HEK293 (cell line): ENCODE measurements at regions not wholly inside any gene's neighbourhood (a gene's known extent, or its start where the extent isn't known, plus 50 kb on each side); places are given as distances from the start of the nearest gene placed in this dataset.

Experiments
- CTCF ChIA-PET: fragments of 350-600 bp; formaldehyde crosslinking; extraction: SDS; loops from one replicate; lab custom pipeline; 2021; ENCODE audit warnings: antibody characterized with exemption; lab: Yijun Ruan, JAX
- POLR2A ChIA-PET: fragments of 300-600 bp; formaldehyde crosslinking; extraction: SDS; loops from one replicate; lab custom pipeline; 2020; ENCODE audit warnings: antibody characterized with exemption, inconsistent platforms; lab: Yijun Ruan, JAX
- H3K27ac ChIP-seq: fragments of 200-500 bp; sonication (Bioruptor generic); 2 replicates; pipeline ENCODE4 v1.5.1; 2014; ENCODE audit warnings: low read depth, low read length, control low read depth, inconsistent platforms; ENCODE audit errors: extremely low read depth
- H3K36me3 ChIP-seq, 2 experiments: fragments of 200-500 bp in 1 of 2; sonication (Bioruptor generic) in 1 of 2; 1 replicate in 1 of 2; 2 replicates in 1 of 2; pipeline ENCODE4 v1.5.1; 2014 to 2017; ENCODE audit warnings: inconsistent platforms in 2 of 2, low read length in 2 of 2; ENCODE audit not compliant: control insufficient read depth in 2 of 2, insufficient read depth in 1 of 2
- H3K4me1 ChIP-seq: fragments of 200-500 bp; sonication (Bioruptor generic); 2 replicates; pipeline ENCODE4 v1.5.1; 2014; ENCODE audit warnings: mild to moderate bottlenecking, low read length, inconsistent platforms; ENCODE audit not compliant: control insufficient read depth, insufficient read depth
- H3K4me3 ChIP-seq: 2 replicates; pipeline ENCODE4 v1.5.1; 2011; ENCODE audit warnings: low read depth, mild to moderate bottlenecking, control low read depth, low read length, moderate library complexity
- H3K9me3 ChIP-seq: fragments of 200-500 bp; sonication (Bioruptor generic); 2 replicates; pipeline ENCODE4 v1.5.1; 2014; ENCODE audit warnings: low read depth, low read length, inconsistent platforms; ENCODE audit not compliant: control insufficient read depth, insufficient read depth
- GFI1B ChIP-seq: fragments of 450-650 bp; formaldehyde crosslinking; IDR thresholded peaks from 2 replicates; pipeline ENCODE4 v1.5.1; 2016; ENCODE audit warnings: missing biosample characterization, missing genetic modification characterization
- IKZF3 ChIP-seq: fragments of 450-650 bp; IDR thresholded peaks from 2 replicates; pipeline ENCODE4 v1.5.0; 2018; ENCODE audit warnings: missing biosample characterization, mild to moderate bottlenecking, missing genetic modification characterization, moderate library complexity
- MEIS1 ChIP-seq: sonication (generic); formaldehyde crosslinking; IDR thresholded peaks from 2 replicates; pipeline ENCODE4 v1.8.1; 2022; ENCODE audit warnings: missing genetic modification reagents, mild to moderate bottlenecking, borderline replicate concordance
- SP3 ChIP-seq: fragments of 450-650 bp; formaldehyde crosslinking; IDR thresholded peaks from 2 replicates; pipeline ENCODE4 v1.5.1; 2016; ENCODE audit warnings: missing biosample characterization, missing genetic modification characterization
- ZBTB48 ChIP-seq: fragments of 450-650 bp; formaldehyde crosslinking; IDR thresholded peaks from 2 replicates; pipeline ENCODE4 v1.5.1; 2016; ENCODE audit warnings: missing biosample characterization, missing genetic modification characterization
- ZFP37 ChIP-seq: fragments of 450-650 bp; formaldehyde crosslinking; IDR thresholded peaks from 2 replicates; pipeline ENCODE4 v1.5.1; 2016; ENCODE audit warnings: missing biosample characterization, missing genetic modification characterization
- ZNF114 ChIP-seq: fragments of 450-650 bp; formaldehyde crosslinking; IDR thresholded peaks from 2 replicates; pipeline ENCODE4 v1.5.0; 2017; ENCODE audit warnings: missing biosample characterization, missing genetic modification characterization
- ZNF121 ChIP-seq: fragments of 450-650 bp; formaldehyde crosslinking; IDR thresholded peaks from 2 replicates; pipeline ENCODE4 v1.5.1; 2016; ENCODE audit warnings: missing biosample characterization, missing genetic modification characterization
- ZNF132 ChIP-seq: fragments of 450-650 bp; formaldehyde crosslinking; IDR thresholded peaks from 2 replicates; pipeline ENCODE4 v1.5.1; 2017; ENCODE audit warnings: missing biosample characterization, missing genetic modification characterization, borderline replicate concordance
- ZNF23 ChIP-seq: fragments of 450-650 bp; formaldehyde crosslinking; IDR thresholded peaks from 2 replicates; pipeline ENCODE4 v1.5.1; 2016; ENCODE audit warnings: missing biosample characterization, missing genetic modification characterization, borderline replicate concordance
- ZNF311 ChIP-seq: fragments of 450-650 bp; formaldehyde crosslinking; IDR thresholded peaks from 2 replicates; pipeline ENCODE4 v1.5.1; 2017; ENCODE audit warnings: missing biosample characterization, missing genetic modification characterization, borderline replicate concordance
- ZNF341 ChIP-seq: fragments of 450-650 bp; formaldehyde crosslinking; IDR thresholded peaks from 2 replicates; pipeline ENCODE4; 2016; ENCODE audit warnings: low read depth, missing biosample characterization, missing genetic modification characterization
- ZNF391 ChIP-seq: fragments of 450-650 bp; formaldehyde crosslinking; IDR thresholded peaks from 2 replicates; pipeline ENCODE4 v1.5.1; 2016; ENCODE audit warnings: low read depth, missing biosample characterization, missing genetic modification characterization, borderline replicate concordance
- ZNF549 ChIP-seq: fragments of 450-650 bp; IDR thresholded peaks from 2 replicates; pipeline ENCODE4 v1.5.1; 2018; ENCODE audit warnings: missing biosample characterization, missing genetic modification characterization, mild to moderate bottlenecking, inconsistent platforms, moderate library complexity
- ZNF558 ChIP-seq: fragments of 450-650 bp; formaldehyde crosslinking; IDR thresholded peaks from 2 replicates; pipeline ENCODE4 v1.5.1; 2016; ENCODE audit warnings: missing biosample characterization, missing genetic modification characterization
- ZNF596 ChIP-seq: fragments of 450-650 bp; IDR thresholded peaks from 2 replicates; pipeline ENCODE4 v1.5.0; 2018; ENCODE audit warnings: missing biosample characterization, mild to moderate bottlenecking, missing genetic modification characterization, moderate library complexity
- ZNF624 ChIP-seq: fragments of 450-650 bp; formaldehyde crosslinking; IDR thresholded peaks from 2 replicates; pipeline ENCODE4 v1.5.1; 2017; ENCODE audit warnings: missing biosample characterization, missing genetic modification characterization
- ZNF677 ChIP-seq: fragments of 450-650 bp; IDR thresholded peaks from 2 replicates; pipeline ENCODE4 v1.5.0; 2018; ENCODE audit warnings: missing biosample characterization, mild to moderate bottlenecking, missing genetic modification characterization, moderate library complexity
- ZNF768 ChIP-seq: fragments of 450-650 bp; formaldehyde crosslinking; IDR thresholded peaks from 2 replicates; pipeline ENCODE4 v1.5.1; 2018; ENCODE audit warnings: missing biosample characterization, mild to moderate bottlenecking, missing genetic modification characterization
- ZNF843 ChIP-seq: fragments of 450-650 bp; formaldehyde crosslinking; IDR thresholded peaks from 2 replicates; pipeline ENCODE4 v1.5.1; 2016; ENCODE audit warnings: missing biosample characterization, missing genetic modification characterization
- TF ChIP-seq, protein P1 (sequence below): fragments of 450-650 bp; formaldehyde crosslinking; IDR thresholded peaks from 2 replicates; pipeline ENCODE4 v1.5.1; 2016; ENCODE audit warnings: missing biosample characterization, missing genetic modification characterization, low read depth
- TF ChIP-seq, protein P2 (sequence below): fragments of 450-650 bp; formaldehyde crosslinking; IDR thresholded peaks from 2 replicates; pipeline ENCODE4 v1.5.1; 2017; ENCODE audit warnings: missing biosample characterization, missing genetic modification characterization

DNA sequence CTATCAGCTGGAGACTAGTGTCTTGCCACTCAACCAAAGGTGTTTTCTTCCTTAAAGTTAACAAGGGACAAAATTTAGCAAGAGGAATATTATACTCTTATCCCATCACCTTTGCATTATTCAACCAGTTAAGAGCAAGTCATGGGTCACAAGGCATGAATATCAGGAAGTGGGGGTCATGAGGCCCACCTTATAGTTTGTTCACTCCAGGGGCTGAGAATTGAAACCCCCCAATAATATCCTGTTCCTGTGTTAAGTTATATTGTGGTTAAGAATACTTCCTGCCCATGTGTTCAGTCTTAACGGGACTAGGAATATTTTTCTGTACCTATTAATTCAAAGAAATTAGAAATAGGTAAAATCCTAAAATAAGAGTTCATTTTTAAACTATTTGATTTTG, 239.7 kb downstream of the S1PR1 start (continued):
- TF ChIP-seq ZNF341 (no peak), ZNF768 (tag by site-specific recombination) (no peak), ZNF843 (tag by site-specific recombination) (no peak)

DNA sequence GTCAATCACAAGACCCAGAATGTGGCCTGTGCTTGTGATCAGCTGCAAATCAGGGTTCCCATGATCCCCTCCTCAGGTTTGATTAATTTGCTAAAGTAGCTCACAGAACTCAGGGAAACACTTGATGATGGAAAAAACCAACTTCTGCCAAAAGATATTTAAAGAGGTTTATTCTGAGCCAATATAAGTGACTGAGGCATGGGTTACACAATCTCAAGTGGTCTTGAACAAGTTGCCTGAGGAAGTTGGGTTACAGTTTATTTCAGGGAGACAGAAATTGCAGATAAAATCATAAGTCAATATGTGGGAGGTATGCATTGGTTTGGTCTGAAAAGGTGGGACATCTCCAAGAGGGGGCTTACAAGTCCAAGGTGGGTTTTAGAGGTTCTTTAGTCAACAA, 243.1 kb downstream of the S1PR1 start:
- TF ChIP-seq ZNF558 (tag by site-specific recombination) (no peak), SP3 (tag by site-specific recombination) (no peak), ZNF391 (tag by site-specific recombination) (no peak), ZNF121 (tag by site-specific recombination) (no peak), ZFP37 (tag by site-specific recombination) (no peak), ZNF311 (tag by site-specific recombination) (no peak), MEIS1 (CRISPR knock-in tag) (no peak), ZNF114 (tag by site-specific recombination) (no peak), ZNF624 (tag by site-specific recombination) (no peak), ZNF23 (tag by site-specific recombination) (no peak), ZNF677 (tag by site-specific recombination) (no peak), ZNF549 (no peak)
- TF ChIP-seq, protein P1, sequence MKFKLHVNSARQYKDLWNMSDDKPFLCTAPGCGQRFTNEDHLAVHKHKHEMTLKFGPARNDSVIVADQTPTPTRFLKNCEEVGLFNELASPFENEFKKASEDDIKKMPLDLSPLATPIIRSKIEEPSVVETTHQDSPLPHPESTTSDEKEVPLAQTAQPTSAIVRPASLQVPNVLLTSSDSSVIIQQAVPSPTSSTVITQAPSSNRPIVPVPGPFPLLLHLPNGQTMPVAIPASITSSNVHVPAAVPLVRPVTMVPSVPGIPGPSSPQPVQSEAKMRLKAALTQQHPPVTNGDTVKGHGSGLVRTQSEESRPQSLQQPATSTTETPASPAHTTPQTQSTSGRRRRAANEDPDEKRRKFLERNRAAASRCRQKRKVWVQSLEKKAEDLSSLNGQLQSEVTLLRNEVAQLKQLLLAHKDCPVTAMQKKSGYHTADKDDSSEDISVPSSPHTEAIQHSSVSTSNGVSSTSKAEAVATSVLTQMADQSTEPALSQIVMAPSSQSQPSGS (tag by site-specific recombination), result no peak
- TF ChIP-seq, protein P2, sequence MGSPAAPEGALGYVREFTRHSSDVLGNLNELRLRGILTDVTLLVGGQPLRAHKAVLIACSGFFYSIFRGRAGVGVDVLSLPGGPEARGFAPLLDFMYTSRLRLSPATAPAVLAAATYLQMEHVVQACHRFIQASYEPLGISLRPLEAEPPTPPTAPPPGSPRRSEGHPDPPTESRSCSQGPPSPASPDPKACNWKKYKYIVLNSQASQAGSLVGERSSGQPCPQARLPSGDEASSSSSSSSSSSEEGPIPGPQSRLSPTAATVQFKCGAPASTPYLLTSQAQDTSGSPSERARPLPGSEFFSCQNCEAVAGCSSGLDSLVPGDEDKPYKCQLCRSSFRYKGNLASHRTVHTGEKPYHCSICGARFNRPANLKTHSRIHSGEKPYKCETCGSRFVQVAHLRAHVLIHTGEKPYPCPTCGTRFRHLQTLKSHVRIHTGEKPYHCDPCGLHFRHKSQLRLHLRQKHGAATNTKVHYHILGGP (tag by site-specific recombination), result no peak
- ChIA-PET POLR2A (no interaction called here), CTCF (interaction anchor here (0.9 kb wide), 1 partner anchor 559 kb away, joined by 3 read pairs; no protein-coding TSS in a partner anchor)
- H3K4me1 ChIP-seq, result no peaks in the 10 kb centered on the region
- no peak overlapping the region for H3K27ac ChIP-seq
- H3K36me3 ChIP-seq, result no peaks in the 10 kb centered on the region
- no peaks in the 10 kb centered on the region for H3K9me3 ChIP-seq
- no peak overlapping the region for H3K4me3 ChIP-seq

DNA sequence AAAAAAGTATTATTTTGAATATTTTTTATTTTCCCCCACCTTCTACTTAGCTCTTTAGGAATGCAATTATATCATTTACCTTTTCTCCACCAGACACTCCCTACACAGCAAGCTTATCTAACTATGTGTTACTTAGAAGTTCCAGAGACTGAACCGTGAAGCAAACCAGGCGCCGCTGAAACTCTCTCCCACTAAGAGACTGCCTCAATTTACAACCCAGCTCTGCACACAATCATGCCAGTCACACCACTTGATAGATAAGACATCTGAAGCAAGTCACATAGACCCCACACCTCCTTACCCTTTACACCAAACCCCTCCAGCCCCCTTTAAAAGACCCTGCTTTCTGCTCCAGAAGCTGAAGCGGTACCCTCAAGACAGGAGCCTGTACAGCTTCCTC, 245.5 kb downstream of the S1PR1 start:
- Histone ChIP-seq H3K36me3 (no peaks in the 10 kb centered on the region), H3K27ac (no peak overlapping the region), H3K4me1 (no peaks in the 10 kb centered on the region; the same call in 1 of the 2 replicates)
- no peak for TF ChIP-seq ZNF596 (tag by site-specific recombination)
- TF ChIP-seq IKZF3 (tag by site-specific recombination), result no peak
- TF ChIP-seq ZNF132 (tag by site-specific recombination), result no peak
- no peak for TF ChIP-seq GFI1B (tag by site-specific recombination)
- TF ChIP-seq ZBTB48 (tag by site-specific recombination), result no peak
- TF ChIP-seq, all 188 proteins: peak for 0
- Histone ChIP-seq H3K4me3 (no peak overlapping the region), H3K9me3 (no peaks in the 10 kb centered on the region)
- ChIA-PET CTCF (interaction anchor here (1.5 to 5.0 kb wide), 3 partner anchors 8 to 24 kb away, joined by 3 to 35 read pairs (median 7); no protein-coding TSS in a partner anchor), POLR2A (no interaction called here)
